Adrenal gland (tissue), 5 donors: ENCODE measurements at regions not wholly inside any gene's neighbourhood (a gene's known extent, or its start where the extent isn't known, plus 50 kb on each side); places are given as distances from the start of the nearest gene placed in this dataset.

Source experiments
- CTCF ChIP-seq, 6 experiments: fragments of 450-650 bp in 4 of 6; fragments of 200-600 bp in 2 of 6; sonication (generic) in 1 of 6; IDR thresholded peaks; 1 replicate in 5 of 6; 2 replicates in 1 of 6; pipeline versions ENCODE4 v1.5.1 to v1.8.0; 2016 to 2021; ENCODE audit warnings: antibody characterized with exemption in 6 of 6, mild to moderate bottlenecking in 2 of 6, moderate library complexity in 1 of 6
- POLR2A ChIP-seq, 2 donors: fragments of 450-650 bp; IDR thresholded peaks; one replicate each; pipeline ENCODE4 v1.6.1; 2017; ENCODE audit warnings: antibody characterized with exemption in 2 of 2, mild to moderate bottlenecking in 2 of 2, moderate library complexity in 1 of 2
- donor health status: DM: no; HTN: no; CAD: no.

- TF ChIP-seq CTCF (IDR thresholded peaks at IDR 0.05) (no peak), POLR2A (IDR thresholded peaks at IDR 0.05) (no peak)
These were observed 182.6 kb downstream of the ERMARD start for GRCh38 chr6:169933839-169934698.
